Keratinocyte (primary cell): ENCODE measurements at regions not wholly inside any gene's neighbourhood (a gene's known extent, or its start where the extent isn't known, plus 50 kb on each side); places are given as distances from the start of the nearest gene placed in this dataset.

ENCODE experiments used
- DNase-seq: peaks from one replicate; pipeline ENCODE4 v3.0.0-alpha.2; 2011; ENCODE audit warnings: low read depth, missing footprints, low spot score
- FAIRE-seq: peaks from 2 replicates; lab custom pipeline; 2011; peaks lifted over from hg19 to GRCh38; lab: Jason Lieb, UNC
- H2AFZ ChIP-seq: 2 replicates; pipeline ENCODE4 v1.6.0; 2012; ENCODE audit warnings: low read length, control low read depth, inconsistent platforms; ENCODE audit not compliant: control insufficient read depth
- H3K27ac ChIP-seq: 2 replicates; pipeline ENCODE4 v1.5.1; 2011; ENCODE audit warnings: low read length; ENCODE audit not compliant: control insufficient read depth, insufficient read depth
- H3K27me3 ChIP-seq: 3 replicates; pipeline ENCODE4 v1.6.0; 2011; ENCODE audit warnings: low read length; ENCODE audit not compliant: control insufficient read depth, insufficient read depth; ENCODE audit errors: extremely low read depth
- H3K36me3 ChIP-seq, 2 experiments: 2 replicates in 1 of 2; 3 replicates in 1 of 2; pipeline ENCODE4 v1.5.1; 2011; ENCODE audit warnings: low read length in 2 of 2, mild to moderate bottlenecking in 1 of 2; ENCODE audit not compliant: control insufficient read depth in 2 of 2, insufficient read depth in 2 of 2; ENCODE audit errors: extremely low read depth in 1 of 2
- H3K4me1 ChIP-seq: 3 replicates; pipeline ENCODE4 v1.5.1; 2011; ENCODE audit warnings: low read length; ENCODE audit not compliant: control insufficient read depth, insufficient read depth; ENCODE audit errors: extremely low read depth
- H3K4me2 ChIP-seq: 3 replicates; pipeline ENCODE4 v1.6.0; 2011; ENCODE audit warnings: low read depth, low read length; ENCODE audit not compliant: control insufficient read depth, insufficient read depth; ENCODE audit errors: extremely low read depth
- H3K4me3 ChIP-seq, 3 experiments: fragments of 200-600 bp in 1 of 3; sonication (generic) in 1 of 3; 2 replicates in 2 of 3; 3 replicates in 1 of 3; pipeline ENCODE4 v1.5.1; 2011 to 2016; ENCODE audit warnings: low read length in 3 of 3, mild to moderate bottlenecking in 3 of 3, control low read depth in 2 of 3, inconsistent platforms in 1 of 3, low read depth in 1 of 3, mixed read lengths in 1 of 3, mixed run types in 1 of 3, moderate library complexity in 1 of 3; ENCODE audit not compliant: control insufficient read depth in 2 of 3, insufficient read depth in 2 of 3; ENCODE audit errors: extremely low read depth in 1 of 3
- H3K79me2 ChIP-seq: 2 replicates; pipeline ENCODE4 v1.6.0; 2012; ENCODE audit warnings: low read length; ENCODE audit not compliant: control insufficient read depth, insufficient read depth
- H3K9ac ChIP-seq: 3 replicates; pipeline ENCODE4 v1.6.0; 2011; ENCODE audit warnings: low read length; ENCODE audit not compliant: control insufficient read depth, insufficient read depth; ENCODE audit errors: extremely low read depth
- H3K9me1 ChIP-seq: 3 replicates; pipeline ENCODE4 v1.6.0; 2011; ENCODE audit warnings: low read length; ENCODE audit not compliant: control insufficient read depth, insufficient read depth; ENCODE audit errors: extremely low read depth
- H3K9me3 ChIP-seq: 2 replicates; pipeline ENCODE4 v1.5.1; 2012; ENCODE audit warnings: low read depth, low read length; ENCODE audit not compliant: control insufficient read depth
- H4K20me1 ChIP-seq: 3 replicates; pipeline ENCODE4 v1.6.0; 2011; ENCODE audit warnings: low read length; ENCODE audit not compliant: control insufficient read depth, insufficient read depth; ENCODE audit errors: extremely low read depth
- CTCF ChIP-seq, 3 experiments: IDR thresholded peaks in 1 of 3; conservative IDR thresholded peaks in 1 of 3; optimal IDR thresholded peaks in 1 of 3; 2 replicates in 2 of 3; 3 replicates in 1 of 3; pipeline versions ENCODE3 to v1.5.1; 2011; ENCODE audit warnings: low read length in 3 of 3, mild to moderate bottlenecking in 3 of 3, moderate library complexity in 2 of 3, control low read depth in 1 of 3, inconsistent platforms in 1 of 3; ENCODE audit not compliant: insufficient read depth in 2 of 3; ENCODE audit errors: extremely low read depth in 1 of 3
- EZH2 ChIP-seq: IDR thresholded peaks from one replicate; pipeline ENCODE4 v1.6.1; 2012; ENCODE audit warnings: inconsistent platforms, mild to moderate bottlenecking, low read length, moderate library complexity
- dilution Hi-C: fragments of 300-500 bp; cut with MboI; formaldehyde crosslinking; loops from one replicate; pipeline ENCODE4 v1.7.0; 2020; ENCODE audit warnings: low sequenced_read_pairs; ENCODE audit not compliant: extremely low pct_ligation_motif_present

- FAIRE-seq = no peak
- DNase-seq = no peak
Measured at GRCh38 chr12:118526255-118527095, 150.1 kb downstream of the SUDS3 start.

GRCh38 chr12:118527310-118527709, 151.0 kb downstream of the SUDS3 start:
- TF ChIP-seq CTCF (optimal IDR thresholded peaks at IDR 0.05 in 1 of 3, IDR thresholded peaks at IDR 0.05 in 1 of 3, conservative IDR thresholded peaks at IDR 0.05 in 1 of 3; ENCODE audit: extremely low read depth in 1 of 3, insufficient read depth in 2 of 3, low read length in 3 of 3) = no peak
- no peak for TF ChIP-seq EZH2
- H3K9me3 ChIP-seq = no peaks in the 10 kb centered on the region
- dilution Hi-C loops = no loop called here
- H3K27me3 ChIP-seq = no peaks in the 10 kb centered on the region
- H3K9me1 ChIP-seq = no peaks in the 10 kb centered on the region
- DNase-seq = no peak
- H3K27ac ChIP-seq = no peak overlapping the region
- H3K9ac ChIP-seq = no peak overlapping the region
- no peaks in the 10 kb centered on the region for H4K20me1 ChIP-seq
- H3K4me1 ChIP-seq = no peaks in the 10 kb centered on the region
- no peak for FAIRE-seq
- H3K36me3 ChIP-seq = no peaks in the 10 kb centered on the region
- H3K4me2 ChIP-seq = no peak overlapping the region
- no peak overlapping the region for H2AFZ ChIP-seq
- H3K4me3 ChIP-seq = no peak overlapping the region
- no peaks in the 10 kb centered on the region for H3K79me2 ChIP-seq

More at GRCh38 chr12:118526255-118527095, 150.1 kb downstream of the SUDS3 start:
- Histone ChIP-seq H3K9ac (no peak overlapping the region), H3K27ac (no peak overlapping the region), H3K9me3 (no peaks in the 10 kb centered on the region), H4K20me1 (no peaks in the 10 kb centered on the region), H3K4me1 (no peaks in the 10 kb centered on the region), H3K4me2 (no peak overlapping the region), H3K4me3 (no peak overlapping the region), H3K9me1 (no peaks in the 10 kb centered on the region), H2AFZ (no peak overlapping the region), H3K27me3 (no peaks in the 10 kb centered on the region), H3K36me3 (no peaks in the 10 kb centered on the region), H3K79me2 (no peaks in the 10 kb centered on the region)
- no peak for TF ChIP-seq CTCF (optimal IDR thresholded peaks at IDR 0.05 in 1 of 3, IDR thresholded peaks at IDR 0.05 in 1 of 3, conservative IDR thresholded peaks at IDR 0.05 in 1 of 3; ENCODE audit: extremely low read depth in 1 of 3, insufficient read depth in 2 of 3, low read length in 3 of 3)
- TF ChIP-seq EZH2 = no peak
- dilution Hi-C loops = no loop called here
